Osteoblast (primary cell): ENCODE measurements at regions not wholly inside any gene's neighbourhood (a gene's known extent, or its start where the extent isn't known, plus 50 kb on each side); places are given as distances from the start of the nearest gene placed in this dataset.

Experiments used
- DNase-seq: peaks from one replicate; pipeline ENCODE4 v3.0.0; 2011; ENCODE audit warnings: low spot score, mixed read lengths; ENCODE audit not compliant: insufficient read length; ENCODE audit errors: missing footprints
- H2AFZ ChIP-seq: 2 replicates; pipeline ENCODE4 v1.6.0; 2011; ENCODE audit warnings: mild to moderate bottlenecking, low read length
- H3K27ac ChIP-seq: 2 replicates; pipeline ENCODE4 v1.5.1; 2011; ENCODE audit warnings: mild to moderate bottlenecking, low read depth, low read length, moderate library complexity
- H3K27me3 ChIP-seq: 2 replicates; pipeline ENCODE4 v1.6.0; 2012; ENCODE audit warnings: mild to moderate bottlenecking, control low read depth, inconsistent platforms, low read length, moderate library complexity; ENCODE audit not compliant: insufficient read depth
- H3K36me3 ChIP-seq: 2 replicates; pipeline ENCODE4 v1.5.1; 2011; ENCODE audit warnings: mild to moderate bottlenecking, low read length, control low read depth, moderate library complexity; ENCODE audit not compliant: insufficient read depth
- H3K4me1 ChIP-seq: 2 replicates; pipeline ENCODE4 v1.5.1; 2011; ENCODE audit warnings: mild to moderate bottlenecking, low read length, control low read depth, moderate library complexity; ENCODE audit not compliant: insufficient read depth
- H3K4me2 ChIP-seq: 2 replicates; pipeline ENCODE4 v1.6.0; 2011; ENCODE audit warnings: mild to moderate bottlenecking, low read length; ENCODE audit not compliant: insufficient read depth
- H3K4me3 ChIP-seq: fragments of 200-600 bp; sonication (generic); 3 replicates; pipeline ENCODE4 v1.5.1; 2012; ENCODE audit warnings: mild to moderate bottlenecking, low read length, inconsistent platforms; ENCODE audit not compliant: insufficient read depth
- H3K79me2 ChIP-seq: 2 replicates; pipeline ENCODE4 v1.6.0; 2012; ENCODE audit warnings: mild to moderate bottlenecking, low read length, control low read depth, inconsistent platforms; ENCODE audit not compliant: insufficient read depth
- H3K9me3 ChIP-seq: 2 replicates; pipeline ENCODE4 v1.5.1; 2011; ENCODE audit warnings: low read depth, low read length, control low read depth
- H4K20me1 ChIP-seq: 2 replicates; pipeline ENCODE4 v1.6.0; 2012; ENCODE audit warnings: mild to moderate bottlenecking, low read length, control low read depth; ENCODE audit not compliant: insufficient read depth
- TF ChIP-seq, protein P1 (sequence below): IDR thresholded peaks from 2 replicates; pipeline ENCODE4 v1.5.1; 2011; ENCODE audit warnings: mild to moderate bottlenecking, low read depth, low read length, moderate library complexity; ENCODE audit errors: extremely low read depth

DNA sequence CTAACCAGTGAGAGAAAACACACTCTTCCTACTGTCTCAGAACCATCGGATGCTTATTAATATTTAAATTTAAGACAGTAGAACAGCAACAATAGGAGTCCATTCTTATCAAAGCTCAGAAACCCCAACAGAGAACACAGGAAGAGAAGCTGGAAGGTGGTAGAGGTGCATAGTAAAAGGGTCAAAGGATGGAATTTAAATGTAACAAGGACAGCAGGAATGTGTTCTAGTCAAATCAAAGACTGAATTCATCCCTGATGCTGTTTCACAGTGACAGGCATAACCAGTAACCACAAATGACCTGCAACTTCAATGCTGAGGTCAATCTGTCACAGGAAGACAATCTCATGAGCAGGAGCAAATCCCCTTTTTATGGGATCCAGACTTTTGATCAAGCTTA lies 1259.7 kb downstream of the XPNPEP1 start:
- no peaks in the 10 kb centered on the region for H3K36me3 ChIP-seq
- H3K4me2 ChIP-seq, result no peak overlapping the region
- no peaks in the 10 kb centered on the region for H4K20me1 ChIP-seq

DNA sequence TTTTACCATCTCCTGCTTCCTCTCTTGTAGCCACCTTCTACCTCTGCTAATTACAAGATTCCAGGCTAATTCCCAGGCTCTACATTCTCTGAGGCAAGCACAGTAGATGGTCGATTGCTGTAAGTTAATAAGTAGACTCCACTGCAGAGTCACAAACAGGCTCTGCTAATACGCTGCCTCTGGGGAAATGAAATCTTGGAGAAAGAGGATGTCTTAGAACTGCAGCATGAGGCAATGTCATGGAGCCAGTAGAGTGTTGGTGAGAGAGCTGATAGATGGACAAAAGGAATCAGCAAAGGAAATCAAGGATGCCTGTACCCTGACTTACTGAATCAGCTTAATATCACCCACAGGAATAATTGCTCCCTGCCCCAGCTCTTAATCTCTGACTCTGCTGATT lies 1260.3 kb downstream of the XPNPEP1 start:
- H3K4me1 ChIP-seq, result no peaks in the 10 kb centered on the region
- H3K36me3 ChIP-seq, result no peaks in the 10 kb centered on the region
- H3K9me3 ChIP-seq, result no peaks in the 10 kb centered on the region
- H2AFZ ChIP-seq, result no peak overlapping the region
- H3K27me3 ChIP-seq, result no peaks in the 10 kb centered on the region
- TF ChIP-seq, protein P1, sequence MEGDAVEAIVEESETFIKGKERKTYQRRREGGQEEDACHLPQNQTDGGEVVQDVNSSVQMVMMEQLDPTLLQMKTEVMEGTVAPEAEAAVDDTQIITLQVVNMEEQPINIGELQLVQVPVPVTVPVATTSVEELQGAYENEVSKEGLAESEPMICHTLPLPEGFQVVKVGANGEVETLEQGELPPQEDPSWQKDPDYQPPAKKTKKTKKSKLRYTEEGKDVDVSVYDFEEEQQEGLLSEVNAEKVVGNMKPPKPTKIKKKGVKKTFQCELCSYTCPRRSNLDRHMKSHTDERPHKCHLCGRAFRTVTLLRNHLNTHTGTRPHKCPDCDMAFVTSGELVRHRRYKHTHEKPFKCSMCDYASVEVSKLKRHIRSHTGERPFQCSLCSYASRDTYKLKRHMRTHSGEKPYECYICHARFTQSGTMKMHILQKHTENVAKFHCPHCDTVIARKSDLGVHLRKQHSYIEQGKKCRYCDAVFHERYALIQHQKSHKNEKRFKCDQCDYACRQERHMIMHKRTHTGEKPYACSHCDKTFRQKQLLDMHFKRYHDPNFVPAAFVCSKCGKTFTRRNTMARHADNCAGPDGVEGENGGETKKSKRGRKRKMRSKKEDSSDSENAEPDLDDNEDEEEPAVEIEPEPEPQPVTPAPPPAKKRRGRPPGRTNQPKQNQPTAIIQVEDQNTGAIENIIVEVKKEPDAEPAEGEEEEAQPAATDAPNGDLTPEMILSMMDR, result no peak
- H3K27ac ChIP-seq, result no peak overlapping the region
- H3K4me2 ChIP-seq, result no peak overlapping the region
- no peak overlapping the region for H3K4me3 ChIP-seq
- DNase-seq, result no peak
- H3K79me2 ChIP-seq, result no peaks in the 10 kb centered on the region
- no peaks in the 10 kb centered on the region for H4K20me1 ChIP-seq

More for the DNA sequence above, 1259.7 kb downstream of the XPNPEP1 start:
- H3K4me3 ChIP-seq, result no peak overlapping the region
- no peak for DNase-seq
- no peak overlapping the region for H2AFZ ChIP-seq
- TF ChIP-seq, protein P1, result no peak
- no peaks in the 10 kb centered on the region for H3K9me3 ChIP-seq
- no peaks in the 10 kb centered on the region for H3K79me2 ChIP-seq
- H3K4me1 ChIP-seq, result no peaks in the 10 kb centered on the region
- no peaks in the 10 kb centered on the region for H3K27me3 ChIP-seq
- H3K27ac ChIP-seq, result no peak overlapping the region

DNA sequence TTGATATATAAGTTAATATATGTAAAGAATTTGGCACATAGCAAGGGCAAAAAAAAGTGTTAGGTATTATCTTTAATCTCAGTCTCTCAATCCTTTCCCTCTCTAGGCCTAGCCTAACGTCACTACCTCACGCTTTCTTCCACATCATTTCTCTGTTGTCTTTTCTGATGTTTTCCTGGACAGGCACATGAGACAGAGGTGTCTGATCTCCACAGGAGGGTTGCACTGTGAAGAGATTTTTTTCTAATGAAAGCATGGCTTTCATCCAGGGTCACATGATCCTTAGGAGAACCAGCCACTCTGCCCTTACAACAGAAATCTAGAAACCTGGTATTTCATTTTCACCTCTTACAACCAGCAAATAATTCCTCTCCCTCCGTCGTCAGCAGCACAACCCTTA lies 1268.3 kb downstream of the XPNPEP1 start:
- Histone ChIP-seq H3K79me2 (no peaks in the 10 kb centered on the region), H2AFZ (no peak overlapping the region), H4K20me1 (no peaks in the 10 kb centered on the region), H3K4me1 (no peaks in the 10 kb centered on the region), H3K4me2 (no peak overlapping the region), H3K9me3 (peaks cover 2% of the 10 kb centered on the region), H3K4me3 (no peak overlapping the region), H3K27ac (no peak overlapping the region), H3K27me3 (no peaks in the 10 kb centered on the region), H3K36me3 (no peaks in the 10 kb centered on the region)
- no peak for DNase-seq
- TF ChIP-seq, protein P1, result no peak

DNA sequence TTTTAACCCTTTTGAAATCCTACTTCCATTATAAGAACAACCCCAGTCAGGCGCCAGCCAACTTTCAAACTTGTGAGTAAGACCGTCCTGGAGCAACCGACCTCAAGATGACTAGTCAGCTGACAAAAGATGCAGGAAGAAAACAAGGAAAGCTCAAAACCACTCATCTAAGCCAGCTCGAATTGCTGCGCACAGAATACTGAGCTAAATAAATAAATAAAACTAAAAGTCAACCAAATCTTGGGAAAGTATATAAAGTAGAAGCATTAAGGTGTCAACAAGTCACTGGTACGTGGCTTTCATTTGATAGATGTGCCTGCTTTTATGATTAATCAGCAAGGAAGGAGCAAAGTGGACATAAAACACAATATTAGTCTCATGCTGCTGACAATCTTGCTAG lies 1269.8 kb downstream of the XPNPEP1 start:
- Histone ChIP-seq H3K36me3 (no peaks in the 10 kb centered on the region), H3K27me3 (no peaks in the 10 kb centered on the region), H4K20me1 (no peaks in the 10 kb centered on the region), H2AFZ (no peak overlapping the region), H3K4me3 (no peak overlapping the region), H3K4me2 (no peak overlapping the region), H3K4me1 (no peaks in the 10 kb centered on the region), H3K27ac (no peak overlapping the region), H3K79me2 (no peaks in the 10 kb centered on the region), H3K9me3 (peaks cover 2% of the 10 kb centered on the region)
- DNase-seq, result no peak
- TF ChIP-seq, protein P1, result no peak
